ENCODE measurements at regions not wholly inside any gene's neighbourhood (a gene's known extent, or its start where the extent isn't known, plus 50 kb on each side); places are given as distances from the start of the nearest gene placed in this dataset.

GRCh38 chr13:74444864-74445479, 310.8 kb upstream of the KLF12 start:
- TF ChIP-seq POLR2A (IDR thresholded peaks at IDR 0.05) (no peak), POLR2AphosphoS5 (IDR thresholded peaks at IDR 0.05; ENCODE audit: insufficient read depth in 1 of 2, low read depth in 1 of 2) (no peak)
- TF ChIP-seq, protein P1, sequence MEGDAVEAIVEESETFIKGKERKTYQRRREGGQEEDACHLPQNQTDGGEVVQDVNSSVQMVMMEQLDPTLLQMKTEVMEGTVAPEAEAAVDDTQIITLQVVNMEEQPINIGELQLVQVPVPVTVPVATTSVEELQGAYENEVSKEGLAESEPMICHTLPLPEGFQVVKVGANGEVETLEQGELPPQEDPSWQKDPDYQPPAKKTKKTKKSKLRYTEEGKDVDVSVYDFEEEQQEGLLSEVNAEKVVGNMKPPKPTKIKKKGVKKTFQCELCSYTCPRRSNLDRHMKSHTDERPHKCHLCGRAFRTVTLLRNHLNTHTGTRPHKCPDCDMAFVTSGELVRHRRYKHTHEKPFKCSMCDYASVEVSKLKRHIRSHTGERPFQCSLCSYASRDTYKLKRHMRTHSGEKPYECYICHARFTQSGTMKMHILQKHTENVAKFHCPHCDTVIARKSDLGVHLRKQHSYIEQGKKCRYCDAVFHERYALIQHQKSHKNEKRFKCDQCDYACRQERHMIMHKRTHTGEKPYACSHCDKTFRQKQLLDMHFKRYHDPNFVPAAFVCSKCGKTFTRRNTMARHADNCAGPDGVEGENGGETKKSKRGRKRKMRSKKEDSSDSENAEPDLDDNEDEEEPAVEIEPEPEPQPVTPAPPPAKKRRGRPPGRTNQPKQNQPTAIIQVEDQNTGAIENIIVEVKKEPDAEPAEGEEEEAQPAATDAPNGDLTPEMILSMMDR (IDR thresholded peaks at IDR 0.05): no peak
